DOHH2 (cell line): ENCODE measurements at regions not wholly inside any gene's neighbourhood (a gene's known extent, or its start where the extent isn't known, plus 50 kb on each side); places are given as distances from the start of the nearest gene placed in this dataset.

Source experiments
- H3F3A ChIP-seq: fragments of 200-600 bp; sonication (generic), shearing (Covaris generic); 2 replicates; pipeline ENCODE4 v1.6.0; 2016; ENCODE audit warnings: antibody characterized with exemption, mild to moderate bottlenecking; ENCODE audit not compliant: control insufficient read depth, insufficient read depth
- H3K27ac ChIP-seq: fragments of 200-600 bp; sonication (generic); 2 replicates; pipeline ENCODE4 v1.5.1; 2014; ENCODE audit warnings: low read depth, mild to moderate bottlenecking, low read length, moderate library complexity
- H3K27me3 ChIP-seq: fragments of 200-600 bp; sonication (generic); 2 replicates; pipeline ENCODE4 v1.6.1; 2014; ENCODE audit warnings: mild to moderate bottlenecking, low read length, mixed read lengths; ENCODE audit not compliant: control insufficient read depth
- H3K36me3 ChIP-seq: fragments of 200-600 bp; sonication (generic); 2 replicates; pipeline ENCODE4 v1.6.1; 2014; ENCODE audit warnings: mild to moderate bottlenecking, low read length, moderate library complexity, mixed read lengths; ENCODE audit not compliant: control insufficient read depth
- H3K4me1 ChIP-seq: fragments of 200-600 bp; sonication (generic); 2 replicates; pipeline ENCODE4 v1.6.1; 2014; ENCODE audit warnings: mild to moderate bottlenecking, low read length, mixed read lengths; ENCODE audit not compliant: control insufficient read depth
- H3K4me2 ChIP-seq: fragments of 200-600 bp; sonication (generic); 2 replicates; pipeline ENCODE4 v1.6.0; 2014; ENCODE audit warnings: mild to moderate bottlenecking, low read length, moderate library complexity
- H3K4me3 ChIP-seq: fragments of 200-600 bp; sonication (generic); 2 replicates; pipeline ENCODE4 v1.5.1; 2014; ENCODE audit warnings: mild to moderate bottlenecking, low read length, mixed read lengths
- H3K79me2 ChIP-seq: fragments of 200-600 bp; sonication (generic); 2 replicates; pipeline ENCODE4 v1.6.1; 2014; ENCODE audit warnings: mild to moderate bottlenecking, low read length, mixed read lengths; ENCODE audit not compliant: control insufficient read depth
- H3K9me2 ChIP-seq: fragments of 200-600 bp; sonication (generic); replicated peaks from 2 replicates; pipeline ENCODE4 v1.6.1; 2014; ENCODE audit warnings: mild to moderate bottlenecking, low read length, mixed read lengths; ENCODE audit not compliant: control insufficient read depth
- H3K9me3 ChIP-seq: fragments of 200-600 bp; sonication (generic); 2 replicates; pipeline ENCODE4 v1.6.1; 2014; ENCODE audit warnings: antibody characterized with exemption, low read length, mixed read lengths; ENCODE audit not compliant: control insufficient read depth, insufficient read depth
- H4K20me1 ChIP-seq: fragments of 200-600 bp; sonication (generic); 2 replicates; pipeline ENCODE4 v1.6.0; 2014; ENCODE audit warnings: low read depth, mild to moderate bottlenecking, antibody characterized with exemption, low read length, moderate library complexity; ENCODE audit not compliant: control insufficient read depth, insufficient read depth
- CTCF ChIP-seq: fragments of 200-600 bp; sonication (generic); IDR thresholded peaks from one replicate; pipeline ENCODE4 v1.5.1; 2014; ENCODE audit warnings: antibody characterized with exemption, mild to moderate bottlenecking, low read depth, low read length; ENCODE audit not compliant: poor library complexity, severe bottlenecking
- EZH2phosphoT487 ChIP-seq: fragments of 200-600 bp; sonication (generic); IDR thresholded peaks from 2 replicates; pipeline ENCODE4 v1.6.1; 2017; ENCODE audit warnings: borderline replicate concordance, mild to moderate bottlenecking, antibody characterized with exemption, low read length, moderate library complexity, mixed read lengths

DNA sequence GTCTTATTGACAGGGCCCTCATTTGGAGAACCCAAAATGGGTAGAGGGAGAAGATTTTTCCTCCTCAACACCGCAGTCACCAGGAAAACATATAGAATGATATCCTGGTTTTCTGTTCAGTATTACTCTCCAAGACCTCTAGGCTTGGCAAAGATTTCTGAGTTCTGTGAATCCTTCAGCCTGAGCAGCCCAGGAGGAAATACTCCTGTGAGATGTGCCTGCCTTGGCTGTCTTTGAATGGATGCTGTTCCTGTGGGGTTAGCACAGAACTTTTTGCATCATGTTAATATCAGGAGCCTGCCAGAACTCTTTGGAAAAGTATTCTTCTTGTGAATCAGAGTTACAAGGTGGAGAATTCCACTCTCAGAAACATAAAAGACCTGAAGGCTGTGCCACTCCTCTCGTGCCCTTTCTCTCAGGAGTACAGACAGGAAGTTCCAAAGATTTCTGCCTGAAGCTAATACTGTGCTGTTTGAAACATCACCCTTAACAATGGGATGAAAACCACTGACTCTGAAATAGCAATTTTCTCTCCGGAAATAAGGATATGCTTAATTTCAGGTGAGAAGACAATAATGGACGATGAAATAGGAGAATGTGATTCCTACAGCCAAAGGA is 520.1 kb upstream of the NBEA start:
- Histone ChIP-seq H3K4me3 (no peak overlapping the region), H3K36me3 (no peaks in the 10 kb centered on the region), H3K4me1 (no peaks in the 10 kb centered on the region), H3K27ac (no peak overlapping the region), H3K4me2 (no peak overlapping the region), H3K79me2 (no peaks in the 10 kb centered on the region), H3K9me2 (no peaks in the 10 kb centered on the region), H3F3A (no peaks in the 10 kb centered on the region), H3K27me3 (no peaks in the 10 kb centered on the region), H3K9me3 (no peaks in the 10 kb centered on the region; the same call in 1 of the 2 replicates), H4K20me1 (no peaks in the 10 kb centered on the region)
- no peak for TF ChIP-seq EZH2phosphoT487
- no peak for TF ChIP-seq CTCF

- TF ChIP-seq CTCF (no peak), EZH2phosphoT487 (no peak)
- Histone ChIP-seq H4K20me1 (no peaks in the 10 kb centered on the region), H3K4me3 (no peak overlapping the region), H3K4me1 (no peaks in the 10 kb centered on the region), H3F3A (no peaks in the 10 kb centered on the region), H3K27ac (no peak overlapping the region), H3K36me3 (no peaks in the 10 kb centered on the region), H3K27me3 (no peaks in the 10 kb centered on the region), H3K9me3 (no peaks in the 10 kb centered on the region; the same call in 1 of the 2 replicates), H3K9me2 (no peaks in the 10 kb centered on the region), H3K79me2 (no peaks in the 10 kb centered on the region), H3K4me2 (no peak overlapping the region)
Observed at GRCh38 chr13:34422956-34423355, 519.1 kb upstream of the NBEA start.

DNA sequence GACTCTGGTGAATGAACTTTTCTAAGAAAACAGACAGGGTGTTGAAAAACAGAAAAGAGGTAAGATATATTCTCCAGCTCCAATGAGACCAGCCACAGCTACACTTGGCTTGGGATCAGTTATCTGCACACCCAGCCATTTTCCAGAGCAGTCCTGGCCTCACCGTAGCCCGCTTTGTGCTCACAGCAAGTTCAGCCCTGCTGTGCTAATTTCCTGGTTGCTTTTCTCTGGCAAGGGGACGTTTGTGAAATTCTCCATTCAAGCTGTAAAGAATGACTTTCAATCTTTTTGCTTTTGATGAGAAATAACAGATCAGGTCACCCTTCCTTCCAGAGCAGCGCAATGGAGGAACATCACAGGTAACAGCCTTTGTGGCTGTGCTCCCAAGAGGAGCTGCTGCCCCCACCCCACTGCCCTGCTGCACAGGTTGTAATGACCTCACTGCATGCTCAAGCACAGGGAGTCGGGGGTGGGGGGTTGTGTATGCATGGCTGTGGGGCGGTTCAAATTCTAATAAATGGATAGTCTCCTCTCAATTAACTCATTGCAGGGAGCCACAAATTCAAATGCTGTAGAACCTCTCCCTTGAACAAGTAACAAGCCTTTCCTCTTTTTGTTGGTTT is 516.6 kb upstream of the NBEA start:
- H3K4me2 ChIP-seq = no peak overlapping the region
- no peaks in the 10 kb centered on the region for H3F3A ChIP-seq
- no peaks in the 10 kb centered on the region for H3K79me2 ChIP-seq
- H3K9me3 ChIP-seq = no peaks in the 10 kb centered on the region
- H3K4me1 ChIP-seq = no peaks in the 10 kb centered on the region
- H4K20me1 ChIP-seq = no peaks in the 10 kb centered on the region
- no peak overlapping the region for H3K27ac ChIP-seq
- TF ChIP-seq CTCF = no peak
- no peak for TF ChIP-seq EZH2phosphoT487
- no peak overlapping the region for H3K4me3 ChIP-seq
- H3K9me2 ChIP-seq = no peaks in the 10 kb centered on the region
- H3K36me3 ChIP-seq = no peaks in the 10 kb centered on the region
- no peaks in the 10 kb centered on the region for H3K27me3 ChIP-seq
